ENCODE measurements at regions not wholly inside any gene's neighbourhood (a gene's known extent, or its start where the extent isn't known, plus 50 kb on each side); places are given as distances from the start of the nearest gene placed in this dataset.

DNA sequence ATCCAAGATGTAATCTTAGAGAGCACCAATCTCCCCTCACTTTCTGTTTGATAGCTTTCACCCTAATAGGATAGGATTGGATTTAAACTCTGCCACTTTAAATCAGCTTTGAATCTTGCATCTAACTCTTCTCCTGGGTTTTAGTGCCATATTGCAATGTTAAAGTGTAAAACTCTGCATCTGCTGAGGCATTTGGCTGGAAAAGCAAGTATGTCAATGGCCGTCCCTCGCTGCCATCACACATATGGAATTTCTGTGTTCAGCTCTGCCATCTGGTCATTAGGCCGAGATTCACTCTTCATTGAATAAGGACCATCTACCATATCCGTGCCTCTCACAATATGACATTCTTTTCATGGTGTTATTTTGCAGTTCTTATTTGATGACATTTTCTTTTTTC, 728.1 kb upstream of the PIK3C3 start:
- H3K4me3 ChIP-seq (replicated peaks; ENCODE audit: low read depth, low read length): no peak overlapping the region
- TF ChIP-seq, protein P1, sequence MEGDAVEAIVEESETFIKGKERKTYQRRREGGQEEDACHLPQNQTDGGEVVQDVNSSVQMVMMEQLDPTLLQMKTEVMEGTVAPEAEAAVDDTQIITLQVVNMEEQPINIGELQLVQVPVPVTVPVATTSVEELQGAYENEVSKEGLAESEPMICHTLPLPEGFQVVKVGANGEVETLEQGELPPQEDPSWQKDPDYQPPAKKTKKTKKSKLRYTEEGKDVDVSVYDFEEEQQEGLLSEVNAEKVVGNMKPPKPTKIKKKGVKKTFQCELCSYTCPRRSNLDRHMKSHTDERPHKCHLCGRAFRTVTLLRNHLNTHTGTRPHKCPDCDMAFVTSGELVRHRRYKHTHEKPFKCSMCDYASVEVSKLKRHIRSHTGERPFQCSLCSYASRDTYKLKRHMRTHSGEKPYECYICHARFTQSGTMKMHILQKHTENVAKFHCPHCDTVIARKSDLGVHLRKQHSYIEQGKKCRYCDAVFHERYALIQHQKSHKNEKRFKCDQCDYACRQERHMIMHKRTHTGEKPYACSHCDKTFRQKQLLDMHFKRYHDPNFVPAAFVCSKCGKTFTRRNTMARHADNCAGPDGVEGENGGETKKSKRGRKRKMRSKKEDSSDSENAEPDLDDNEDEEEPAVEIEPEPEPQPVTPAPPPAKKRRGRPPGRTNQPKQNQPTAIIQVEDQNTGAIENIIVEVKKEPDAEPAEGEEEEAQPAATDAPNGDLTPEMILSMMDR (IDR thresholded peaks at IDR 0.05; ENCODE audit: insufficient read depth, low read length, poor library complexity, severe bottlenecking): no peak
- no peak for DNase-seq (ENCODE audit: extremely low read depth, insufficient read length)
- H3K27me3 ChIP-seq (replicated peaks; ENCODE audit: control insufficient read depth, insufficient read depth, low read length): no peaks in the 10 kb centered on the region
- H3K36me3 ChIP-seq (ENCODE audit: control insufficient read depth, insufficient read depth, low read length): no peaks in the 10 kb centered on the region

GRCh38 chr18:41226186-41226585, 728.8 kb upstream of the PIK3C3 start:
- no peak overlapping the region for H3K4me3 ChIP-seq (replicated peaks; ENCODE audit: low read depth, low read length)
- no peaks in the 10 kb centered on the region for H3K36me3 ChIP-seq (ENCODE audit: control insufficient read depth, insufficient read depth, low read length)
- DNase-seq (ENCODE audit: extremely low read depth, insufficient read length): no peak
- no peaks in the 10 kb centered on the region for H3K27me3 ChIP-seq (replicated peaks; ENCODE audit: control insufficient read depth, insufficient read depth, low read length)
- TF ChIP-seq, protein P1 (IDR thresholded peaks at IDR 0.05; ENCODE audit: insufficient read depth, low read length, poor library complexity, severe bottlenecking): no peak

DNA sequence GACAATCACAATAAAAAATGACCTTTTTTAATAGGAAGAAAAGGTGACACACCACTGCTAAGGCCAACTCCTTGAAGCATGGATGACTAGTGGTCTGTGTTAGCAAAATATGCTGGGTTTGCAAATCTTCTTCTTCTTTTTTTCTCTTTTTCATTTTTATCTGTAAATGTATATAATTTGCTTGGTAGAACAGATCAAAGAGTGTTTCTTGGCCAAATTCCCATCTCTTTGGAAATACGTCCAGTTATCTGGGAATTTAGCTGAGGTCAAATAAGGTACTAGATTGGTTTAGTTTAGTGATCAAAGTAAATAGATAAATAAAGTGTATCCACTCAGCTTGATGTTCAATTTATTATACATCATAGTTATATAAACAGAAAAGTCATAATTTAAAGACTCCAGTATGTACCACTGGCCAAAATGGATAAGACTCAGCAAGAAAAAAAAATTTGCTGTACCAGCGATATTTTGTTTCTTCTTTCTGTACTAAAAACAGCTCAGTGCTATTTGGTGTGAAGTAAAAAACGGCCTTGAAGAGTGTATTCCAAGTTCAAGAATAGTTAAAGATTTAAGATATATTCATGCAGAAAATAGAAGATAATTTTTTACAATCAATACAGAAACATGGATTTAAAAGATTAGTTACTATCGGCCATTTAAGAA, 738.6 kb upstream of the PIK3C3 start:
- H3K4me3 ChIP-seq (replicated peaks; ENCODE audit: low read depth, low read length): no peak overlapping the region
- no peak for DNase-seq (ENCODE audit: extremely low read depth, insufficient read length)
- H3K27me3 ChIP-seq (replicated peaks; ENCODE audit: control insufficient read depth, insufficient read depth, low read length): no peaks in the 10 kb centered on the region
- no peaks in the 10 kb centered on the region for H3K36me3 ChIP-seq (ENCODE audit: control insufficient read depth, insufficient read depth, low read length)
- TF ChIP-seq, protein P1 (IDR thresholded peaks at IDR 0.05; ENCODE audit: insufficient read depth, low read length, poor library complexity, severe bottlenecking): no peak

DNA sequence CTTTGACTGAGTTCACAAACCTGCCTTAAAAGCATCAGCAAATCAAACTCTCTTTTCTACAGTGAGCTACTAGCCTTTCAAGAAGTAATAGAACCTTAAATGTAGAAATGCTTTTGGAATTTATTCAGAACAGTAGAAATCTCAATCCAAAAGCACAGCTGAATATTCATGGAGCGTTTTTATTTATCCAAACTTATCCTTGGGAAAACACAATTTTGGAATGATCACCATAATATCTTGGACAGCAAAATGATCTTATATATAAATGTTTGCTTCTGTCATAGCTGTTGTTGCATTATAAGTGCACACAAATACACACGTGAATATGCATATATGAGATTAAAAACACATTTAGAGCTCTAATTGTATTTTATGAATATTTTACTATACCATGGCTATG, 747.3 kb upstream of the PIK3C3 start:
- no peak for DNase-seq (ENCODE audit: extremely low read depth, insufficient read length)
- TF ChIP-seq, protein P1 (IDR thresholded peaks at IDR 0.05; ENCODE audit: insufficient read depth, low read length, poor library complexity, severe bottlenecking): no peak
- no peak overlapping the region for H3K4me3 ChIP-seq (replicated peaks; ENCODE audit: low read depth, low read length)
- H3K36me3 ChIP-seq (ENCODE audit: control insufficient read depth, insufficient read depth, low read length): no peaks in the 10 kb centered on the region
- no peaks in the 10 kb centered on the region for H3K27me3 ChIP-seq (replicated peaks; ENCODE audit: control insufficient read depth, insufficient read depth, low read length)

- Histone ChIP-seq H3K36me3 (ENCODE audit: control insufficient read depth, insufficient read depth, low read length) (no peaks in the 10 kb centered on the region), H3K4me3 (replicated peaks; ENCODE audit: low read depth, low read length) (no peak overlapping the region), H3K27me3 (replicated peaks; ENCODE audit: control insufficient read depth, insufficient read depth, low read length) (no peaks in the 10 kb centered on the region)
- TF ChIP-seq, protein P1 (IDR thresholded peaks at IDR 0.05; ENCODE audit: insufficient read depth, low read length, poor library complexity, severe bottlenecking): no peak
- DNase-seq (ENCODE audit: extremely low read depth, insufficient read length): no peak
These were observed 748.6 kb upstream of the PIK3C3 start for GRCh38 chr18:41206341-41206830.

DNA sequence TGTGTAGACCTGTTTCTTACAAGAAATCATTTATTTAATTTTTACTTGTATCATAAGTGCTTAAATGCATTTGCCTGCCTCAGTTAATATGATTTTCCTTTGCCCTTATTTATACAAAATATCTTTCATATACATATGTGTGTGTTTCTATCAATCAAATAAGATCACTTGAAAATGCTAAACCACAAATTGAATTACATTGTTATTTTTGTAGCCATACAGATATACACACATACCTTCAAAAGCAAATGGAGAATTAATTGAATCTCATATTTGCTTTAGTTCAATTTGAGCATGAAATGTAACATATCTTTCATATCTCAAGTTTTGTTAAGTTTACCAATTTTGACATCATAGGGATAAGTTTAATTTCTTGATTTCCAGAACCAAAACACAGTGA, 755.8 kb upstream of the PIK3C3 start:
- no peaks in the 10 kb centered on the region for H3K36me3 ChIP-seq (ENCODE audit: control insufficient read depth, insufficient read depth, low read length)
- no peaks in the 10 kb centered on the region for H3K27me3 ChIP-seq (replicated peaks; ENCODE audit: control insufficient read depth, insufficient read depth, low read length)
- no peak overlapping the region for H3K4me3 ChIP-seq (replicated peaks; ENCODE audit: low read depth, low read length)
- TF ChIP-seq, protein P1 (IDR thresholded peaks at IDR 0.05; ENCODE audit: insufficient read depth, low read length, poor library complexity, severe bottlenecking): no peak
- DNase-seq (ENCODE audit: extremely low read depth, insufficient read length): no peak

Measured in GM06990 (cell line).